Pancreas (tissue), 10 donors: ENCODE measurements at regions not wholly inside any gene's neighbourhood (a gene's known extent, or its start where the extent isn't known, plus 50 kb on each side); places are given as distances from the start of the nearest gene placed in this dataset.

Experiments used
- ATAC-seq, 4 donors: fragments of 200-7000 bp; cut with Tn5 transposase; one replicate each; pipeline versions ENCODE4 v1.8.0 to v1.9.1; 2020; ENCODE audit warnings: mild to moderate bottlenecking in 4 of 4, moderate library complexity in 4 of 4
- DNase-seq, 6 donors: peaks; one replicate each; pipeline ENCODE4 v3.0.0-alpha.2; 2020
- FAIRE-seq: peaks from 2 replicates; lab custom pipeline; 2012; peaks lifted over from hg19 to GRCh38; lab: Jason Lieb, UNC
- H3K27ac ChIP-seq, 4 donors: fragments of 200-600 bp; sonication (generic); 1 replicate in 3 of 4; 2 replicates in 1 of 4; pipeline versions ENCODE4 v1.5.0 to v1.8.0; 2020
- H3K27me3 ChIP-seq, 4 donors: fragments of 200-600 bp; one replicate each; pipeline ENCODE4 v1.8.0; 2021
- H3K36me3 ChIP-seq, 3 donors: fragments of 200-600 bp; sonication (generic) in 1 of 3; one replicate each; pipeline versions ENCODE4 v1.5.0 to v1.8.0; 2020 to 2021
- H3K4me1 ChIP-seq, 3 donors: fragments of 200-600 bp; one replicate each; pipeline ENCODE4 v1.8.0; 2021
- H3K4me3 ChIP-seq, 4 donors: fragments of 200-600 bp; sonication (generic) in 2 of 4; one replicate each; pipeline versions ENCODE4 v1.5.0 to v1.8.0; 2020 to 2021
- H3K9me3 ChIP-seq, 4 donors: fragments of 200-600 bp; one replicate each; pipeline ENCODE4 v1.8.0; 2021
- WGBS, 2 donors: extraction: QIAGEN DNeasy Blood & Tissue Kit; methylation state at CpG; one replicate each; pipeline ENCODE4 v1.1.7; 2013; 5-methylcytosine and 5-hydroxymethylcytosine counted together
- intact Hi-C, 3 donors: fragments of 100-400 bp; cut with DNase I; formaldehyde crosslinking; loops; one replicate each; pipeline versions ENCODE4 v1.11.1 to v1.14.2; 2022
- TF ChIP-seq, protein P1 (sequence below), 4 donors: fragments of 200-600 bp; sonication (generic) in 3 of 4; IDR thresholded peaks; one replicate each; pipeline versions ENCODE4 v1.5.0 to v1.8.0; 2021; ENCODE audit warnings: antibody characterized with exemption in 4 of 4
- donor health status: healthy with polysubstance abuse.
- donor health status: DM: no; HTN: no; CAD: no; lungs with moderate emphysema.
- donor health status: DM: no; HTN: no; CAD: no.
- donor health status: control.
- donor health status: control.
- donor health status: Bipolar disorder and iron deficiency.
- donor health status: DM: yes; HTN: yes; CAD: no.
- donor health status: DM: no; HTN: no; CAD: no.
- donor health status: DM: no; HTN: no; CAD: no.
- donor health status: DM: yes; HTN: yes; CAD: no.

GRCh38 chr13:111955412-111956065 is 111.4 kb upstream of the SOX1 start:
- Histone ChIP-seq H3K27me3 (no peaks in the 10 kb centered on the region), H3K4me3 (no peak overlapping the region), H3K27ac (no peak overlapping the region), H3K9me3 (no peaks in the 10 kb centered on the region), H3K4me1 (no peaks in the 10 kb centered on the region), H3K36me3 (no peaks in the 10 kb centered on the region)
- WGBS, 2 donors, result 37 to 49% methylated on average over 27 of the region's 27 CpGs
- DNase-seq (no peak), FAIRE-seq (no peak), ATAC-seq (no peak)
- intact Hi-C loops, result no loop called here
- TF ChIP-seq, protein P1, sequence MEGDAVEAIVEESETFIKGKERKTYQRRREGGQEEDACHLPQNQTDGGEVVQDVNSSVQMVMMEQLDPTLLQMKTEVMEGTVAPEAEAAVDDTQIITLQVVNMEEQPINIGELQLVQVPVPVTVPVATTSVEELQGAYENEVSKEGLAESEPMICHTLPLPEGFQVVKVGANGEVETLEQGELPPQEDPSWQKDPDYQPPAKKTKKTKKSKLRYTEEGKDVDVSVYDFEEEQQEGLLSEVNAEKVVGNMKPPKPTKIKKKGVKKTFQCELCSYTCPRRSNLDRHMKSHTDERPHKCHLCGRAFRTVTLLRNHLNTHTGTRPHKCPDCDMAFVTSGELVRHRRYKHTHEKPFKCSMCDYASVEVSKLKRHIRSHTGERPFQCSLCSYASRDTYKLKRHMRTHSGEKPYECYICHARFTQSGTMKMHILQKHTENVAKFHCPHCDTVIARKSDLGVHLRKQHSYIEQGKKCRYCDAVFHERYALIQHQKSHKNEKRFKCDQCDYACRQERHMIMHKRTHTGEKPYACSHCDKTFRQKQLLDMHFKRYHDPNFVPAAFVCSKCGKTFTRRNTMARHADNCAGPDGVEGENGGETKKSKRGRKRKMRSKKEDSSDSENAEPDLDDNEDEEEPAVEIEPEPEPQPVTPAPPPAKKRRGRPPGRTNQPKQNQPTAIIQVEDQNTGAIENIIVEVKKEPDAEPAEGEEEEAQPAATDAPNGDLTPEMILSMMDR (IDR thresholded peaks at IDR 0.05), result no peak

DNA sequence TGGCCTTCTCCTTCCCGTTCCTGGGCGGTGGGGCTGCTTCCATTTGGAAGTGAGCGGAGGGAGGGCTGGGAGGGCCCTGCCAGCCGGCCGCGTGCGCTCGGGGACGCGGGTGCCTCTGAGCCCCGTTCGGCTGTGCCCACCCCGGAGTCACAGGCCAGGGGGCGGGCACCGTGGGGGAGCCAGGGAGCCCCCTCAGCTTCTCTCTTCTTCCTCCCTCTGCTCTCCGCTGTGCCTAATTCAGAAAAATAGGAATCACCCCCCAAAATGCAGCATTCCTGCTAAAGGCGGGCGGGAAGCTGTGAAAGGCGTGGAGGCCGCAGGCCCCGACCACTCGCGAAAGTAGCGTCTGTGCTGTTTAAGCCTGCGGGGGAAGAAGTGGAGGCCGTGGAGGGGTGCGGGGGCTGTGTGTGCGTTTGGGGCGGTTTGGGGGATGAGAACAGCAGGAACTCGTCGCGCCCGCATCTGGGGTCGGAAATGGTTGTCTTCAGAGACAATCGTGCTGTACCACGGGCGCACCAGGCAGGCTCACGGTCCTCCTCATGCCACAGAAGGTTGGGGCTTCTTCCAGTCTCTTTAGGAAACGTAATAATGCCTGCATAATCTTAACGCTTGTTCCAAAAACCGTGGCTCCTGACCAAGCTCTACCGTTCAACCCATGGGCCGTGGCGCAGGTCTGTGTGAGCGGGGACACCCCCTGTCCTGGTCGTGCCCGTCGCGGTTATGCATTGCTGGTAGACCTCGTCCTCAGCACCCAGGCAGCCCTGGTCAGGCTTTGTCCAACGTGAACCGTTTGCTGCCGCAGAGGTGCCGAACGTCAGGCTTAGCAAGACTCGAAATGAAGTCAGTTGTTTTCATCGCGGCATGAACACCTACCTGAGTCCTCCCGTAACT is 110.4 kb upstream of the SOX1 start:
- WGBS, 2 donors, result 74 to 76% methylated on average over 59 of the region's 59 CpGs
- TF ChIP-seq, protein P1 (IDR thresholded peaks at IDR 0.05), result no peak
- intact Hi-C loops, result no loop called here
- Histone ChIP-seq H3K36me3 (no peaks in the 10 kb centered on the region), H3K4me3 (no peak overlapping the region), H3K27me3 (no peaks in the 10 kb centered on the region), H3K4me1 (no peaks in the 10 kb centered on the region), H3K27ac (no peak overlapping the region), H3K9me3 (no peaks in the 10 kb centered on the region)
- FAIRE-seq (no peak), DNase-seq (no peak), ATAC-seq (no peak)

GRCh38 chr13:111957913-111958450 is 109.0 kb upstream of the SOX1 start:
- Histone ChIP-seq H3K27me3 (no peaks in the 10 kb centered on the region), H3K4me1 (no peaks in the 10 kb centered on the region), H3K36me3 (no peaks in the 10 kb centered on the region), H3K9me3 (no peaks in the 10 kb centered on the region), H3K4me3 (no peak overlapping the region), H3K27ac (no peak overlapping the region)
- intact Hi-C loops, result no loop called here
- TF ChIP-seq, protein P1 (IDR thresholded peaks at IDR 0.05), result no peak
- FAIRE-seq (no peak), DNase-seq (no peak), ATAC-seq (no peak)
- WGBS, 2 donors, result 59 to 63% methylated on average over 14 of the region's 14 CpGs

GRCh38 chr13:111958612-111959395 is 108.1 kb upstream of the SOX1 start:
- no peaks in the 10 kb centered on the region for H3K36me3 ChIP-seq
- TF ChIP-seq, protein P1 (IDR thresholded peaks at IDR 0.05), result no peak
- no peaks in the 10 kb centered on the region for H3K27me3 ChIP-seq
- no peak for ATAC-seq
- WGBS, 2 donors, result 48 to 58% methylated on average over 11 of the region's 11 CpGs
- no peak overlapping the region for H3K27ac ChIP-seq
- no peaks in the 10 kb centered on the region for H3K9me3 ChIP-seq
- FAIRE-seq, result no peak
- intact Hi-C loops, result no loop called here
- no peaks in the 10 kb centered on the region for H3K4me1 ChIP-seq
- no peak for DNase-seq
- H3K4me3 ChIP-seq, result no peak overlapping the region
